Duodenal mucosa (tissue), 2 donors: ENCODE measurements at regions not wholly inside any gene's neighbourhood (a gene's known extent, or its start where the extent isn't known, plus 50 kb on each side); places are given as distances from the start of the nearest gene placed in this dataset.

ENCODE experiments used
- H3K27ac ChIP-seq: one replicate; pipeline ENCODE4 v1.7.0; 2013; ENCODE audit warnings: low read depth, low read length
- H3K27me3 ChIP-seq, 2 donors: one replicate each; pipeline ENCODE4 v1.7.0; 2013; ENCODE audit warnings: low read length in 2 of 2, control low read depth in 1 of 2; ENCODE audit not compliant: insufficient read depth in 2 of 2, control insufficient read depth in 1 of 2
- H3K36me3 ChIP-seq, 2 donors: one replicate each; pipeline ENCODE4 v1.7.0; 2013; ENCODE audit warnings: low read length in 2 of 2, control low read depth in 1 of 2; ENCODE audit not compliant: insufficient read depth in 2 of 2, control insufficient read depth in 1 of 2
- H3K4me1 ChIP-seq, 2 donors: one replicate each; pipeline ENCODE4 v1.7.0; 2013; ENCODE audit warnings: low read length in 2 of 2, control low read depth in 1 of 2; ENCODE audit not compliant: insufficient read depth in 2 of 2, control insufficient read depth in 1 of 2
- H3K4me3 ChIP-seq, 2 donors: one replicate each; pipeline ENCODE4 v1.7.0; 2013; ENCODE audit warnings: low read length in 2 of 2, low read depth in 1 of 2
- H3K9ac ChIP-seq, 2 donors: one replicate each; pipeline ENCODE4 v1.7.0; 2013; ENCODE audit warnings: low read length in 2 of 2, low read depth in 1 of 2
- H3K9me3 ChIP-seq, 2 donors: one replicate each; pipeline ENCODE4 v1.7.0; 2013; ENCODE audit warnings: low read length in 2 of 2, control low read depth in 1 of 2; ENCODE audit not compliant: control insufficient read depth in 1 of 2

DNA sequence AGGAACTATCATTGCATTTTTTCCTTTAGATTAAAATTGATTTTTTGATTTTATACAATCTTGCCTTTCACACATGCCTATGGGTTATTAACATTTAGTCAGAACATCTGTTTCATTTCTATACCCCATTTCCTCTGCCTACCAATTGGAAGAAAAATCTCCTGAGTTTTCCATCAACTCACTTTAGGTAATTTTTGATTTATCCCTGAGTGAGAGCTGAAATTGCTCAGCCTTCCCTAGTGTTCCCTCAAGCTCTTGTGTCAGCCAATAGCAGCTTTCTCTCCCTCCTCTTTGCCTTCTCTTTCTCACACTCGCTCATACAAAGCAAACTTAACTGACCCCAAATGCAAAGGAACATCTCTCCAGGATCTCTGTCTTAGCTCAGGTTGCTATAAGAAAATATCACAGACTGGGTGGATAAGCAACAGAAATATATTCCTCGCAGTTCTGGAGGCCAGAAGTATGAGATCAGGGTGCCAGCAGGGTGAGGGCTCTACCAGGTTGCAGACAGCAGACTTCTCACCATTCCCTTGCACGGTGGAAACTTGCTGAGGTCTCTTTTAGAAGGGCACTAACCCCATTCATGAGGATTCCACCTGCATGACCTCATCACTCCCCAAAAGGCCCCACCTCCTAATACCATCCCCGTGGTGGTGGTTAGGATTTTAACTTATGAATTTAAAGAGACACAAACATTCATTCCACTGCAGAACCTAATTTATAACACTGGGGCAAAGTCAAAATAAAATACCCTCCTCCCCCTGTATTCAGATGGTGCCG, 224.2 kb upstream of the SFSWAP start:
- no peaks in the 10 kb centered on the region for H3K27me3 ChIP-seq
- no peaks in the 10 kb centered on the region for H3K4me1 ChIP-seq
- no peak overlapping the region for H3K27ac ChIP-seq
- no peak overlapping the region for H3K4me3 ChIP-seq
- no peaks in the 10 kb centered on the region for H3K9me3 ChIP-seq
- H3K9ac ChIP-seq: no peak overlapping the region
- no peaks in the 10 kb centered on the region for H3K36me3 ChIP-seq

GRCh38 chr12:131487388-131488124, 223.3 kb upstream of the SFSWAP start:
- no peaks in the 10 kb centered on the region for H3K9me3 ChIP-seq
- H3K4me3 ChIP-seq: no peak overlapping the region
- no peaks in the 10 kb centered on the region for H3K27me3 ChIP-seq
- H3K36me3 ChIP-seq: no peaks in the 10 kb centered on the region
- no peak overlapping the region for H3K9ac ChIP-seq
- H3K27ac ChIP-seq: no peak overlapping the region
- H3K4me1 ChIP-seq: no peaks in the 10 kb centered on the region

DNA sequence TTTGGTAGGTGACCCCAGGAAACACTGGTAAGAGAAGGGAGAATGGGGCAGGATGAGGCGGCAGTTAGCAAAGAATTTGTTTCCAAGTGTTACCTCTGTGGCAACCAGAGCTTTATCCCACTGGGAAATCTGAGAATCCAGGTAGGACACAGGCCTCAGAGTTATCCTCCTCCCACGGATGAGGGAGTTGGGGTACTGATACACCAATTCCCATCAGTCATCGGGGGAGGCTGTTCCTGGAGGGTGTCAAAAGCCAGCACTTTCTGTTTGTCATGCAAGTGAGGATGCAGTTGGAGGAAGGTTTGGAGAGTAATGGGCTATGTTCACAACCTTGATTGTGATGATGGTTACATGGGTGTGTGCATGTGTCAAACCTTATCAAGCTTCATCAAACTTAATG, 221.2 kb upstream of the SFSWAP start:
- Histone ChIP-seq H3K27me3 (no peaks in the 10 kb centered on the region), H3K9me3 (no peaks in the 10 kb centered on the region), H3K4me3 (no peak overlapping the region), H3K9ac (no peak overlapping the region), H3K4me1 (no peaks in the 10 kb centered on the region), H3K36me3 (no peaks in the 10 kb centered on the region), H3K27ac (no peak overlapping the region)

DNA sequence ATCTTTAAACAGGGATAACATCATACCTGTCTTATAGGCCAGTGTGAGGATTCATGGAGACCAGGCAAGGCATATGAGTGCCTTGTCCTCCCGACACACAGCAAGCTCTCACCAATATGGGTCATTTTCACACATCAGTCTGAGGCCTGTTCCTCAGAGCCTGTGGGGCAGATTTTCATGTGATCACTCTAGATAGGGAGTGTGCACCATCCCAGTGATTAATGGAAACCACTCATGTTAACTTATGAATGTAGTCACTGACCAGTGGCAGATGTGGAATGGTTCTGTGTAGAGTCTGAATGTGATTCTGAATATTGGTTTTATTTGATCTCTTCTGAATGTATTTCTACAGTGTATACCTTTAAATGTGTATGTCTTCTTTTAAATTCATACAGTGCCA, 219.7 kb upstream of the SFSWAP start:
- Histone ChIP-seq H3K9ac (no peak overlapping the region), H3K27ac (no peak overlapping the region), H3K4me3 (no peak overlapping the region), H3K9me3 (no peaks in the 10 kb centered on the region), H3K36me3 (no peaks in the 10 kb centered on the region), H3K27me3 (no peaks in the 10 kb centered on the region), H3K4me1 (no peaks in the 10 kb centered on the region)

GRCh38 chr12:131491916-131492490, 218.9 kb upstream of the SFSWAP start:
- no peaks in the 10 kb centered on the region for H3K27me3 ChIP-seq
- H3K4me1 ChIP-seq: no peaks in the 10 kb centered on the region
- no peak overlapping the region for H3K9ac ChIP-seq
- no peak overlapping the region for H3K27ac ChIP-seq
- no peaks in the 10 kb centered on the region for H3K36me3 ChIP-seq
- no peaks in the 10 kb centered on the region for H3K9me3 ChIP-seq
- H3K4me3 ChIP-seq: no peak overlapping the region

DNA sequence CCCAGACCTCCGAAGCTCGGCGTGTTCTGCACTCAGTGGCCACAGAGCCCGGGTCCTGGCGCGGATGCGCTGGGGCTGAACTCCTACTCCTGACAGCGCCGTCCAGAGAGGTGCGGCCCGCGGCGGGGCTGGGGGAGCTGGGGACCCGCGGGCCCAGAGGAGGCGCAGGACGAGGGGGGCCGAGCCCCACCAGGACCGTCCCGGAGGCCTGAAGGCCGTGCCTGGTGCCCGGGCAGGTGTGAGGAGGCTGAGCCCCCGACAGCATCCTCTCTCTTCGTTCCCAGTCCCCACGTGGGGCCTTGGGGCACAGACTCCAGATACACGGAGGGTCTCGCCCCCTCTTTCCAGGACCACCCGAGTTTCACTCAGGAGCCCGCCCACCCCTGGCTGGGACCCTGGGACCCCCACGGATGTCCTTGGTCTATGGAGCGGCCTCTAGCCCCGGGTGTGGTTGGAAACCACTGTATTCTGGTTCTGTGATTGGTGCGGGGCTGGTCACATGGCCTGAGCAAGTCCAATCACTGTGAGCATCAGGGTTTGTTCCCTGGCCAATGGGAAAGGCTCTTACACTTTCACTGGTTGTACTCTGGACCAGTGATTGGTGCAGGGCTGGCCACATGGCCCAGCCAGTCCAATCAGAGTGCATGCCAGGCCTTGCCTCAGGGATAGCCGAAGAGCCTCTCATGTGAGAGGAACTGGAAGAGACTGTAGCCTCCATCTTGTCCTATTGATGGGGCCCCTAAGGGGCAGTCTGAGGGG, 217.6 kb upstream of the SFSWAP start:
- H3K9me3 ChIP-seq: no peaks in the 10 kb centered on the region
- H3K4me1 ChIP-seq: no peaks in the 10 kb centered on the region
- no peak overlapping the region for H3K27ac ChIP-seq
- no peak overlapping the region for H3K4me3 ChIP-seq
- H3K36me3 ChIP-seq: no peaks in the 10 kb centered on the region
- no peak overlapping the region for H3K9ac ChIP-seq
- H3K27me3 ChIP-seq: no peaks in the 10 kb centered on the region

- Histone ChIP-seq H3K4me3 (no peak overlapping the region), H3K27me3 (no peaks in the 10 kb centered on the region), H3K27ac (no peak overlapping the region), H3K4me1 (no peaks in the 10 kb centered on the region), H3K9me3 (no peaks in the 10 kb centered on the region), H3K9ac (no peak overlapping the region), H3K36me3 (no peaks in the 10 kb centered on the region)
These were observed 216.7 kb upstream of the SFSWAP start for GRCh38 chr12:131494216-131494615.

- no peaks in the 10 kb centered on the region for H3K36me3 ChIP-seq
- no peaks in the 10 kb centered on the region for H3K9me3 ChIP-seq
- no peak overlapping the region for H3K4me3 ChIP-seq
- H3K9ac ChIP-seq: no peak overlapping the region
- H3K4me1 ChIP-seq: no peaks in the 10 kb centered on the region
- H3K27me3 ChIP-seq: no peaks in the 10 kb centered on the region
- no peak overlapping the region for H3K27ac ChIP-seq
These were observed 216.0 kb upstream of the SFSWAP start for GRCh38 chr12:131494741-131495524.

DNA sequence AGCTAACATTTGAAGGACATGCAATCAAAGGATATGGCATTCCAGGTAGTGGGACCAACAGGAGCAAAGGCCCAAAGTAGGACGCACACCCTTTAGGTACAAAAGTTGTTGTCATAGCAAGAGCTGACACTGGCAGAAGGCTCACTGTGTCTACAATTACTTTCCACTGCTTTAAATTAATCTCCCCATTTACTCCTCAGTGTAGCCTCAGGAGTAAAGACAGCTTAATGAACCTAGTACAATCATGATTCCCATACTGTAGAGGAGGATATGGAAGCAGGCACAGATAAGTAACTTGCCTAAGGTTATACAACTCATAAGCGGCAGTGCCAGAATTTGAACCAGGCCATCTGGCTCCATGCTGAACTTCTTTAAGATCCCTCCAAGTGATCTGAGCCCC, 212.9 kb upstream of the SFSWAP start:
- H3K27ac ChIP-seq: no peak overlapping the region
- H3K4me3 ChIP-seq: no peak overlapping the region
- H3K27me3 ChIP-seq: no peaks in the 10 kb centered on the region
- H3K9ac ChIP-seq: no peak overlapping the region
- H3K36me3 ChIP-seq: no peaks in the 10 kb centered on the region
- H3K4me1 ChIP-seq: no peaks in the 10 kb centered on the region
- H3K9me3 ChIP-seq: no peaks in the 10 kb centered on the region
